HPDE6-E6E7 (cell line): ENCODE measurements at regions not wholly inside any gene's neighbourhood (a gene's known extent, or its start where the extent isn't known, plus 50 kb on each side); places are given as distances from the start of the nearest gene placed in this dataset.
"Not testable (repeated sequence)": the region's sequence is repeated elsewhere in the genome, so short reads cannot be mapped to it uniquely, and the experiment has no call there.

ENCODE experiments used
- DNase-seq: peaks from one replicate; pipeline ENCODE4 v3.0.0; 2011; ENCODE audit warnings: missing footprints; ENCODE audit errors: extremely low spot score

- no peak for DNase-seq
These were observed 1476.7 kb upstream of the CDH8 start for GRCh38 chr16:63512910-63513309.

- no peak for DNase-seq
These were observed 1461.2 kb upstream of the CDH8 start for GRCh38 chr16:63497408-63497807.

- DNase-seq, result no peak
These were observed 1460.0 kb upstream of the CDH8 start for GRCh38 chr16:63496282-63496681.

- DNase-seq, result no peak
These were observed 1452.7 kb upstream of the CDH8 start for GRCh38 chr16:63488955-63489354.

GRCh38 chr16:63481060-63481459 lies 1444.8 kb upstream of the CDH8 start:
- no peak for DNase-seq

GRCh38 chr16:63473725-63474124 lies 1437.5 kb upstream of the CDH8 start:
- DNase-seq, result no peak

- no peak for DNase-seq
These were observed 1431.3 kb upstream of the CDH8 start for GRCh38 chr16:63467513-63467912.

- DNase-seq, result no peak
These were observed 1426.1 kb upstream of the CDH8 start for GRCh38 chr16:63462316-63462715.

GRCh38 chr16:63461248-63461841 lies 1425.1 kb upstream of the CDH8 start:
- peak; percentile 19 for DNase-seq

- no peak for DNase-seq
These were observed 1422.6 kb upstream of the CDH8 start for GRCh38 chr16:63458846-63459245.

- no peak for DNase-seq
These were observed 1421.6 kb upstream of the CDH8 start for GRCh38 chr16:63457869-63458268.

- DNase-seq, result no peak
These were observed 1417.0 kb upstream of the CDH8 start for GRCh38 chr16:63453261-63453660.

- no peak for DNase-seq
These were observed 1410.9 kb upstream of the CDH8 start for GRCh38 chr16:63447121-63447520.

- DNase-seq, result no peak
These were observed 1406.0 kb upstream of the CDH8 start for GRCh38 chr16:63442246-63442645.

- DNase-seq, result no peak
These were observed 1390.1 kb upstream of the CDH8 start for GRCh38 chr16:63426275-63426870.

GRCh38 chr16:63422715-63423114 lies 1386.5 kb upstream of the CDH8 start:
- DNase-seq, result no peak

- no peak for DNase-seq
These were observed 1380.5 kb upstream of the CDH8 start for GRCh38 chr16:63416712-63417111.

GRCh38 chr16:63415014-63415413 lies 1378.8 kb upstream of the CDH8 start:
- DNase-seq, result no peak

- DNase-seq, result no peak
These were observed 1374.4 kb upstream of the CDH8 start for GRCh38 chr16:63410594-63410993.

GRCh38 chr16:63403792-63404191 lies 1367.6 kb upstream of the CDH8 start:
- DNase-seq, result no peak

- DNase-seq, result not testable (repeated sequence)
These were observed 1352.0 kb upstream of the CDH8 start for GRCh38 chr16:63388277-63388676.

- DNase-seq, result no peak
These were observed 1349.6 kb upstream of the CDH8 start for GRCh38 chr16:63385714-63386432.

- no peak for DNase-seq
These were observed 1337.5 kb upstream of the CDH8 start for GRCh38 chr16:63373744-63374143.
